Progenitor cell of endocrine pancreas (in vitro differentiated cells): ENCODE measurements at regions not wholly inside any gene's neighbourhood (a gene's known extent, or its start where the extent isn't known, plus 50 kb on each side); places are given as distances from the start of the nearest gene placed in this dataset.

Experiments
- DNase-seq: peaks from one replicate; pipeline ENCODE4 v3.0.0; 2021; ENCODE audit warnings: low spot score; ENCODE audit not compliant: unreplicated experiment
- H3K27ac Mint-ChIP-seq: 2 replicates; pipeline ENCODE4 v1.8.0; 2021; ENCODE audit warnings: mild to moderate bottlenecking, moderate library complexity, mixed read lengths
- H3K27me3 Mint-ChIP-seq: 2 replicates; pipeline ENCODE4 v1.8.0; 2021; ENCODE audit warnings: mixed read lengths
- H3K36me3 Mint-ChIP-seq: 2 replicates; pipeline ENCODE4 v1.8.0; 2022; ENCODE audit warnings: mixed read lengths; ENCODE audit not compliant: insufficient read depth
- H3K4me1 Mint-ChIP-seq: 2 replicates; pipeline ENCODE4 v1.8.0; 2021; ENCODE audit warnings: low read depth, mixed read lengths
- H3K4me3 Mint-ChIP-seq: 2 replicates; pipeline ENCODE4 v1.8.0; 2021; ENCODE audit warnings: low read depth, mild to moderate bottlenecking, moderate library complexity, mixed read lengths
- H3K9me3 Mint-ChIP-seq: 2 replicates; pipeline ENCODE4 v1.8.0; 2021; ENCODE audit warnings: low read depth, mixed read lengths
- CTCF ChIP-seq: fragments of 200-600 bp; sonication (generic); IDR thresholded peaks from one replicate; pipeline ENCODE4 v1.5.0; 2021; ENCODE audit warnings: antibody characterized with exemption, mild to moderate bottlenecking; ENCODE audit not compliant: unreplicated experiment

GRCh38 chr10:128973221-128973620 is 493.8 kb upstream of the MGMT start:
- Mint-ChIP-seq H3K4me3 (no peak overlapping the region), H3K27ac (no peak overlapping the region)

GRCh38 chr10:128976856-128977255 is 490.2 kb upstream of the MGMT start:
- H3K36me3 Mint-ChIP-seq = no peaks in the 10 kb centered on the region
- H3K9me3 Mint-ChIP-seq = no peaks in the 10 kb centered on the region
- H3K27me3 Mint-ChIP-seq = peaks cover 26% of the 10 kb centered on the region
- TF ChIP-seq CTCF = no peak
- no peak for DNase-seq
- H3K4me1 Mint-ChIP-seq = no peaks in the 10 kb centered on the region
- no peak overlapping the region for H3K27ac Mint-ChIP-seq
- no peak overlapping the region for H3K4me3 Mint-ChIP-seq

More at GRCh38 chr10:128973221-128973620, 493.8 kb upstream of the MGMT start:
- peaks cover 45% of the 10 kb centered on the region for H3K27me3 Mint-ChIP-seq
- TF ChIP-seq CTCF = no peak
- H3K4me1 Mint-ChIP-seq = peaks cover 1% of the 10 kb centered on the region
- no peaks in the 10 kb centered on the region for H3K9me3 Mint-ChIP-seq
- DNase-seq = no peak
- H3K36me3 Mint-ChIP-seq = no peaks in the 10 kb centered on the region

GRCh38 chr10:128978211-128978610 is 488.8 kb upstream of the MGMT start:
- H3K4me1 Mint-ChIP-seq = no peaks in the 10 kb centered on the region
- no peak overlapping the region for H3K27ac Mint-ChIP-seq
- H3K9me3 Mint-ChIP-seq = no peaks in the 10 kb centered on the region
- DNase-seq = no peak
- TF ChIP-seq CTCF = no peak
- peaks cover 25% of the 10 kb centered on the region for H3K27me3 Mint-ChIP-seq
- no peaks in the 10 kb centered on the region for H3K36me3 Mint-ChIP-seq
- H3K4me3 Mint-ChIP-seq = no peak overlapping the region

GRCh38 chr10:128979405-128979804 is 487.6 kb upstream of the MGMT start:
- H3K36me3 Mint-ChIP-seq = no peaks in the 10 kb centered on the region
- no peak for DNase-seq
- no peaks in the 10 kb centered on the region for H3K4me1 Mint-ChIP-seq
- H3K27me3 Mint-ChIP-seq = peaks cover 22% of the 10 kb centered on the region
- TF ChIP-seq CTCF = no peak
- H3K27ac Mint-ChIP-seq = no peak overlapping the region
- no peak overlapping the region for H3K4me3 Mint-ChIP-seq
- no peaks in the 10 kb centered on the region for H3K9me3 Mint-ChIP-seq

GRCh38 chr10:128981251-128981650 is 485.8 kb upstream of the MGMT start:
- Mint-ChIP-seq H3K4me1 (no peaks in the 10 kb centered on the region), H3K27me3 (peaks cover 27% of the 10 kb centered on the region), H3K9me3 (no peaks in the 10 kb centered on the region), H3K27ac (no peak overlapping the region), H3K4me3 (no peak overlapping the region), H3K36me3 (no peaks in the 10 kb centered on the region)
- no peak for DNase-seq
- no peak for TF ChIP-seq CTCF
